A549 (cell line): ENCODE measurements at regions not wholly inside any gene's neighbourhood (a gene's known extent, or its start where the extent isn't known, plus 50 kb on each side); places are given as distances from the start of the nearest gene placed in this dataset.

Experiments used
- CBX8 ChIP-seq: fragments of 200-600 bp; sonication (generic); IDR thresholded peaks from 2 replicates; pipeline ENCODE4 v1.6.1; 2016
- CHD2 ChIP-seq: fragments of 150-350 bp; IDR thresholded peaks from 2 replicates; pipeline ENCODE4 v1.6.1; 2014; ENCODE audit warnings: low read length; ENCODE audit not compliant: partially characterized antibody
- CTCF ChIP-seq: fragments of >200 bp; sonication (Bioruptor Twin); formaldehyde crosslinking; IDR thresholded peaks from 3 replicates; pipeline ENCODE4 v1.5.1; 2016
- HOXA7 ChIP-seq: fragments of 250-450 bp; sonication (Bioruptor Pico); IDR thresholded peaks from 2 replicates; pipeline ENCODE4 v1.5.0; 2020; ENCODE audit warnings: mild to moderate bottlenecking, moderate library complexity
- KDM5A ChIP-seq: fragments of 200-600 bp; sonication (generic); IDR thresholded peaks from 2 replicates; pipeline ENCODE4 v1.6.1; 2016; ENCODE audit warnings: antibody characterized with exemption, mild to moderate bottlenecking
- MAZ ChIP-seq: fragments of 150-350 bp; IDR thresholded peaks from 2 replicates; pipeline ENCODE4 v1.6.1; 2014; ENCODE audit warnings: antibody characterized with exemption, low read depth, low read length, borderline replicate concordance
- RARB ChIP-seq: fragments of 250-450 bp; sonication (Bioruptor Pico); IDR thresholded peaks from 2 replicates; pipeline ENCODE4 v1.8.0; 2021; ENCODE audit warnings: mild to moderate bottlenecking, moderate library complexity
- RCOR1 ChIP-seq: fragments of 150-350 bp; IDR thresholded peaks from 2 replicates; pipeline ENCODE4 v1.6.1; 2014; ENCODE audit warnings: antibody characterized with exemption, low read length, low read depth

- no peak for TF ChIP-seq CTCF
- no peak for TF ChIP-seq HOXA7 (CRISPR knock-in tag)
- TF ChIP-seq CBX8: no peak
- no peak for TF ChIP-seq RARB (CRISPR knock-in tag)
- TF ChIP-seq MAZ: no peak
- TF ChIP-seq RCOR1: no peak
- no peak for TF ChIP-seq CHD2
- TF ChIP-seq KDM5A: no peak
Observed at GRCh38 chr11:70826541-70827335, 425.6 kb downstream of the SHANK2 start.
